ENCODE measurements at regions not wholly inside any gene's neighbourhood (a gene's known extent, or its start where the extent isn't known, plus 50 kb on each side); places are given as distances from the start of the nearest gene placed in this dataset.

DNA sequence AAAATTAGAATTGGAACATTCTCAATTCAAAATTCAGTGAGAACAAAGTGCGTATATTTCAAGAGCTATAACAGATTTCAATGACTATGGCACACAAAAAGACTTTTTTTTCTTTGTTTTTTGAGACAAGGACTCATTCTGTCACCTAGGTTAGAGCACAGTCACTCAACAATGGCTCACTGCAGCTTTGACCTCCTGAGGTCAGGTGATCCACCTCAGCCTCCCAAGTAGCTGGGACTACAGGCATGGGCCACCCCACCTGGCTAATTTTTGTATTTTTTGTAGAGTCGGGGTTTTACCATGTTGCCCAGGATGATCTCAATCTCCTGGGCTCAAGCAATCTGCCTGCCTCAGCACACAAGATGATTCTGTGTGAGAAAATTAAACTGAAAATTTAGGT is 51.5 kb downstream of the PIK3C2A start:
- TF ChIP-seq CTCF (IDR thresholded peaks at IDR 0.05; ENCODE audit: low read length): no peak
- no peak for TF ChIP-seq EZH2 (IDR thresholded peaks at IDR 0.05; ENCODE audit: borderline replicate concordance, low read length)

All from OCI-LY1 (cell line).